ENCODE measurements at regions not wholly inside any gene's neighbourhood (a gene's known extent, or its start where the extent isn't known, plus 50 kb on each side); places are given as distances from the start of the nearest gene placed in this dataset.

DNA sequence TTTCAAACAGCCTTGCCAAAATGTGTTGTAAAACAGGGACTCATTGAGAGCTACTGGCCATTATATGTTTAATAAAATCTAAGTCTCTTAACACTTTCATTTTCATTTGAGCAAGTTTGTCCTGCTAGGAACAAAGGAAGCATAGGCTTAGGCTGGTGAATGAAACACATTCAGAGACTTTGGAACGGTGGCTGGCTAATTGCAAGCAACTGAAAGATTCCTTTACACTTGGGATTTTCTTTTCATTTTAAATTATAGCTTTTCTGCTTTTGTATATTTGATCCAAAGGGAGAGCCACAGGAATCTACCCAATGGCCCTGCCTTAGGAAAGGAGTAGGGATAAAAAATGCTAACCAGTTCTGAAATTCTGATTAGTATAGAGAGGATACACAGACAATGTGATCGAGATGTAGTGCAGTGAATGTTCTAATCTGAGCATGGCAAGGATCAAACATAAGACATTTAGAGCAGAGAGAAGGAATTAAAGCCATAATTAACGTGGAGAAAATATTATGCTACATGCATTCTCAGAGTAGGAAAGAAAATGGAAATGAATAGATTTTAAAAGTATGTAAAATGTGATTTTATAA lies 911.4 kb upstream of the SLC39A10 start:
- TF ChIP-seq, protein P1, sequence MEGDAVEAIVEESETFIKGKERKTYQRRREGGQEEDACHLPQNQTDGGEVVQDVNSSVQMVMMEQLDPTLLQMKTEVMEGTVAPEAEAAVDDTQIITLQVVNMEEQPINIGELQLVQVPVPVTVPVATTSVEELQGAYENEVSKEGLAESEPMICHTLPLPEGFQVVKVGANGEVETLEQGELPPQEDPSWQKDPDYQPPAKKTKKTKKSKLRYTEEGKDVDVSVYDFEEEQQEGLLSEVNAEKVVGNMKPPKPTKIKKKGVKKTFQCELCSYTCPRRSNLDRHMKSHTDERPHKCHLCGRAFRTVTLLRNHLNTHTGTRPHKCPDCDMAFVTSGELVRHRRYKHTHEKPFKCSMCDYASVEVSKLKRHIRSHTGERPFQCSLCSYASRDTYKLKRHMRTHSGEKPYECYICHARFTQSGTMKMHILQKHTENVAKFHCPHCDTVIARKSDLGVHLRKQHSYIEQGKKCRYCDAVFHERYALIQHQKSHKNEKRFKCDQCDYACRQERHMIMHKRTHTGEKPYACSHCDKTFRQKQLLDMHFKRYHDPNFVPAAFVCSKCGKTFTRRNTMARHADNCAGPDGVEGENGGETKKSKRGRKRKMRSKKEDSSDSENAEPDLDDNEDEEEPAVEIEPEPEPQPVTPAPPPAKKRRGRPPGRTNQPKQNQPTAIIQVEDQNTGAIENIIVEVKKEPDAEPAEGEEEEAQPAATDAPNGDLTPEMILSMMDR (IDR thresholded peaks at IDR 0.05; ENCODE audit: low read length), result no peak
- no peak for TF ChIP-seq EZH2 (optimal IDR thresholded peaks at IDR 0.05; ENCODE audit: low read depth, low read length)
- TF ChIP-seq EZH2phosphoT487 (IDR thresholded peaks at IDR 0.05; ENCODE audit: low read length), result no peak
